ENCODE measurements at regions not wholly inside any gene's neighbourhood (a gene's known extent, or its start where the extent isn't known, plus 50 kb on each side); places are given as distances from the start of the nearest gene placed in this dataset.

- TF ChIP-seq CTCF (conservative IDR thresholded peaks at IDR 0.05; ENCODE audit: low read depth, low read length) (0 out of 2 replicates have a peak, but pooled peaks have one; percentile 7), EZH2 (IDR thresholded peaks at IDR 0.05; ENCODE audit: borderline replicate concordance, low read depth, low read length, poor library complexity, severe bottlenecking) (no peak)
Observed at GRCh38 chr2:144834998-144835633, 315.2 kb upstream of the ZEB2 start.
